DND-41 (cell line): ENCODE measurements at regions not wholly inside any gene's neighbourhood (a gene's known extent, or its start where the extent isn't known, plus 50 kb on each side); places are given as distances from the start of the nearest gene placed in this dataset.

Experiments
- EZH2 ChIP-seq: IDR thresholded peaks from 3 replicates; pipeline ENCODE4 v1.6.1; 2012; ENCODE audit warnings: borderline replicate concordance, low read depth, mild to moderate bottlenecking, moderate library complexity, low read length, inconsistent platforms; ENCODE audit not compliant: severe bottlenecking
- TF ChIP-seq, protein P1 (sequence below): IDR thresholded peaks from 2 replicates; pipeline ENCODE4 v1.5.1; 2012; ENCODE audit warnings: borderline replicate concordance, low read length, moderate library complexity, mild to moderate bottlenecking; ENCODE audit not compliant: poor library complexity, severe bottlenecking; ENCODE audit errors: extremely low read depth

DNA sequence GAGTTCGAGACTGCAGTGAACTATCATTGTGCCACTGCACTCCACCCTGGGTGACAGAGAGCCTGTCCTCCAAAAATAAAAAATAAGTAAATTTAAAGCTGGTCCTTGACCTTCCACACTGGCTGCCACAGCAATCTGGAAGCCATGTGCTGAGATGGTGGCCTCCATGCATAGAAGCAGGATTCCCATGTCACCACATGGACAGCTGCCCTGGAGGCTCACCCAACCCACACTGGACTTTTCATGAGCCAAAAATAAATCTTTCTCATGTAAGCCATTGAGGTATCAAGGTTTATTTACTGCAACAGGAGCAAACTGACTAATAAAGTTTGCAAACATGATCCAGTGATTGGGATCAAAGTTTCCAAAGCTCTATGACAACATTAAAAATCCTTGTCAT, 88.5 kb downstream of the SETD4 start:
- TF ChIP-seq, protein P1, sequence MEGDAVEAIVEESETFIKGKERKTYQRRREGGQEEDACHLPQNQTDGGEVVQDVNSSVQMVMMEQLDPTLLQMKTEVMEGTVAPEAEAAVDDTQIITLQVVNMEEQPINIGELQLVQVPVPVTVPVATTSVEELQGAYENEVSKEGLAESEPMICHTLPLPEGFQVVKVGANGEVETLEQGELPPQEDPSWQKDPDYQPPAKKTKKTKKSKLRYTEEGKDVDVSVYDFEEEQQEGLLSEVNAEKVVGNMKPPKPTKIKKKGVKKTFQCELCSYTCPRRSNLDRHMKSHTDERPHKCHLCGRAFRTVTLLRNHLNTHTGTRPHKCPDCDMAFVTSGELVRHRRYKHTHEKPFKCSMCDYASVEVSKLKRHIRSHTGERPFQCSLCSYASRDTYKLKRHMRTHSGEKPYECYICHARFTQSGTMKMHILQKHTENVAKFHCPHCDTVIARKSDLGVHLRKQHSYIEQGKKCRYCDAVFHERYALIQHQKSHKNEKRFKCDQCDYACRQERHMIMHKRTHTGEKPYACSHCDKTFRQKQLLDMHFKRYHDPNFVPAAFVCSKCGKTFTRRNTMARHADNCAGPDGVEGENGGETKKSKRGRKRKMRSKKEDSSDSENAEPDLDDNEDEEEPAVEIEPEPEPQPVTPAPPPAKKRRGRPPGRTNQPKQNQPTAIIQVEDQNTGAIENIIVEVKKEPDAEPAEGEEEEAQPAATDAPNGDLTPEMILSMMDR = no peak
- TF ChIP-seq EZH2 = no peak
